Activated CD4-positive, CD25-positive, alpha-beta regulatory T cell treated with anti-CD3 and anti-CD28 coated beads, Interleukin-2, amount 50 U/mL, for 16 hours (primary cell): ENCODE measurements at regions not wholly inside any gene's neighbourhood (a gene's known extent, or its start where the extent isn't known, plus 50 kb on each side); places are given as distances from the start of the nearest gene placed in this dataset.
"Not testable (repeated sequence)": the region's sequence is repeated elsewhere in the genome, so short reads cannot be mapped to it uniquely, and the experiment has no call there.

ENCODE experiments used
- DNase-seq: peaks from one replicate; pipeline ENCODE4 v3.0.0-alpha.2; 2020; ENCODE audit warnings: low read depth, low spot score

- no peak for DNase-seq
Measured at GRCh38 chr5:174433098-174433497, 291.3 kb upstream of the MSX2 start.

- no peak for DNase-seq
Measured at GRCh38 chr5:174436750-174437149, 287.6 kb upstream of the MSX2 start.

DNA sequence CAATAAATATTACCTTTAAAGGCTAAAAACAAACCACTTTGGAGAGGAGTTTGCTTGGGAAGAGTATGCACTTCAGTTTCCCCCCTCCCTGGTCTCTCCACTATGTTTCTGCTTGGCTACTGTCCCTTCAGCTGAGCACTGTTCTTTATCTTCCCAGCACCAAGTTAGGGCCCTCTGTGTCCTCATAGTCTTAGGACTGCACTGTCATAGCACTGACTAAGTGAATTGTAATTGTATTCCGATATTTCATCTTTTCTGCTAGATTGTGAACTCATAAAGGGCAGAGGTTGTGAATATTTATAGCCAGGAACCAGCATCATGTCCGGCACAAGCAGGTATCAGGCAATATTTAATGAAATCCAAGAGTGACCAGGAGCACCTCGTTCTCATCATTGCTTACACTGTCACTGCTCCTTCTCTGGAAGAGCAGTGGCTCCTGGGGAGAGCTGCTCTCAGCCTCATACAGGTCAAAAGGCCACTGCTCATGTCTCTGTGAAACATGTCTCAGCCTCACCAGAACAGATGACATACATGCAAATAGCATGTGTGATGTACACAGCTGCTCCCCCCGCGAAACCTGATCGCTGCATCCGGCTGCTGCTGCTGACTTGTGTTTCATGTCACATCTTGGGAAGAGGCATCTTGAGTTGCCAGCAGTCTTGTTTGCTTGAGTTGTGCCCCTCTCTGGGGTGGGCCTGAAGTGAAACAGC, 279.7 kb upstream of the MSX2 start:
- no peak for DNase-seq

DNA sequence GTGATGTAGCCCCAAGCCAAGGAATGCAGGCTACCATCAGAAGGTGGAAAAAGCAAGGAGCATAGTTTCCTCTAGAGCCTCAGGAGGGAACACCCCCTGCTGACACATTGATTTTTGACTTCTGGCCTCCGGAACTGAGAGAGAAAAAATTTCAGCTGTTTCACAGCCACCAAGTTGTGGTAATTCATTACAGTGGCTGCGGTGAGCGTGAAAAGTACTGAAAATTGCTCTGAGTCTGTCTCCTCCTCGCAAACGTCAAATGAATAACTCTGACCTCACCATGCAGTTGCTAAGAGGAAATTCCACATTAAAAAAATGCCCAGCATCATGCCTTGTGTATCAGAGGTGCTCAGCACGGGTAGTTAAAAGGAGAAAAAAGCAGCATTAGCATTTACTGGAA, 277.9 kb upstream of the MSX2 start:
- no peak for DNase-seq

DNA sequence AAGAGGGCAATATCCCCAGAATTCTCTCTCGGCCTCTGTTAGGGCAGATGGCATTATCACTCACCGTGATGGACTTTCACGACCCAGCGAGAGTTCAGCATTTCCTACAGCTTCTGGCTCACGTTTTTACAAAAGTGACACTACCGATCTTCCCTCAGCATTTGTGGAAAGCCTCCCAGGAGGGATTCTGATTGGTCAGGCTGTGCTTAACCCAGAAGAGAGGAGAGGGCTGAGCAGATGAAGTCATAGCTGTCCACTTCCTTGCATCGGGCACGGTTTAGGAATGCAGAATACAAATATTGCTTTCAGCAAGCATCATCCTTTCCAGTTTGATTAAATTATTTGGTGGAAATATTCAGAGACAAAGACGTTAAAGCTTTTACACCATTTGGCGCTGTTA, 277.4 kb upstream of the MSX2 start:
- DNase-seq = no peak

DNA sequence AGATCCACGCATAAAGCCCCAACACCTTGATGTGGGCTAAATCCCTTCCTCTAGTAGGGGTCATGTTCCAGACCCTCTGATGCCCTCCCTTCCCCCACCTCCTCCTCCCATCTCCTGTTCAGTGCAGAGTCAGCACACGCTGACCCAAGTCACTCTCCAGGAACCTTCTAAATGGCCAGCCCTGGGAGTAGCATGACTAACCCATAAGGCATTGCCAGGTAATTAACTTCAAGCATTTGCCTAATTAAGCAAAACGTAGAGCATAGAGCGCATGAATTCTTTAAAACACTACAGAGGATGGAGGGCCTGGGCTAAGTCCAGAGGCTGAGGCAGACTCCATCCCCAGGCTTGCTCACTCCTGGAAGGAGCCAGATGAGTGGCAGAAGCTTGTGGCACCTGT, 276.3 kb upstream of the MSX2 start:
- no peak for DNase-seq

DNA sequence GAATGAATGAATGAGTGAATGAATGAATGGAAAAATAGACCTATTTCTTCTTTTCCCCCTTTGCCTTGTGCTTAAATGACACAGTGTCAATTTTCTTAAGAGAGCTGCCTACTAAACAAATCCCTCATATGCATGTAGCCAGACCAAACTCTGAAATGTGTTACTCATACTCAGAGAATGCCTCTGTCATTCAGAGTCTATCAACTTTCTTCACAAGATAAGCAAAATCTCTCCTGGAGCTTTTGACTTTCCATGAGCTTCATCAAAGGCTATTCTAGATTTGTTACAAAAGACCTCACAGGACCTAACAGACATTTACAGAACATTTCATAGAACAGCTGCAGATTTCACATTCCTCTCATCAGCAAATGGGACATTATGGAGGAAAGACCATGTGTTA, 275.7 kb upstream of the MSX2 start:
- no peak for DNase-seq

GRCh38 chr5:174453690-174454089, 270.7 kb upstream of the MSX2 start:
- no peak for DNase-seq

DNA sequence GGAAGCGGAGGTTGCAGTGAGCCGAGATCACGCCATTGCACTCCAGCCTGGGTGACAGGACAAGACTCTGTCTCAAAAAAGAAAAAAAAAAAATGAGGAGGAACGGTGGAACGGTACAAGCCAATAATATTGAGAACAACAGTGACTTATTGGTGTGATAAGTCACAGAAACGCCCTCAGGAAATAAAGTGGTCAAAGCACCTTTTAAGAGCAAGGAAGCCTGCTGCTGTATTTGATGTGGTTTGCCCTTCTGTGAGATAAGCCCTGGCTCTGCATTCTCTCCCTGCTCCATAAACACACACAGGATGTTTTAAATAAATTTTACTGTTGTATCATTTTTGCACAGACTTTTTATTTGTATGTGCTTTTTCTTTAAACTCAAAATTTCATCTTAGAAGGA, 269.9 kb upstream of the MSX2 start:
- no peak for DNase-seq

GRCh38 chr5:174454890-174455289, 269.5 kb upstream of the MSX2 start:
- DNase-seq = no peak

- DNase-seq = no peak
Measured at GRCh38 chr5:174455301-174455700, 269.1 kb upstream of the MSX2 start.

DNA sequence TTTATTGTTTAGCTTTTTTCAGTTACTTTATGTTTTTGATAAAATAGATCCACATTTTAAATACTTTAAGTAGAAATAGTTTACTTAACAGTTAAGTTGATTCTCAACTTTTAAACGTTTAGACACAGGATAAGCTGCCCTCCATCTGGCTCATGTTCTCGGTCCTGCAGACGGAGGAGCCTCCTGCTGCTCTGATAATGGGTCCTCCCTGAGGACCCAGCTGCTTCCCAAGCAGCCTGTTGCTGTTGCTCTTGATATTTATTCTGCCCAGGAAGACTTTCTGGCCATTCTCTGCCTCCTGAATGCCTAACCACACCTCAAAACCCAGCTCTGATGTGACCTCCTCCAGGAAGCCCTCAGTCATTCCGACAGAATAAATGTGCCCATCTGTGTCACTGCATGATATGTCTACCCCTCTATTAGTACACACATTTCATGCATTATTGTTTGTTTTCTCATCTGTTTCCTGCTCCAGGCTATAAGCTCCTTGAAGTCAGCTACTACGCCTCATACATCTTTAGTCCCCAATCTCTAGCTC, 267.2 kb upstream of the MSX2 start:
- no peak for DNase-seq

DNA sequence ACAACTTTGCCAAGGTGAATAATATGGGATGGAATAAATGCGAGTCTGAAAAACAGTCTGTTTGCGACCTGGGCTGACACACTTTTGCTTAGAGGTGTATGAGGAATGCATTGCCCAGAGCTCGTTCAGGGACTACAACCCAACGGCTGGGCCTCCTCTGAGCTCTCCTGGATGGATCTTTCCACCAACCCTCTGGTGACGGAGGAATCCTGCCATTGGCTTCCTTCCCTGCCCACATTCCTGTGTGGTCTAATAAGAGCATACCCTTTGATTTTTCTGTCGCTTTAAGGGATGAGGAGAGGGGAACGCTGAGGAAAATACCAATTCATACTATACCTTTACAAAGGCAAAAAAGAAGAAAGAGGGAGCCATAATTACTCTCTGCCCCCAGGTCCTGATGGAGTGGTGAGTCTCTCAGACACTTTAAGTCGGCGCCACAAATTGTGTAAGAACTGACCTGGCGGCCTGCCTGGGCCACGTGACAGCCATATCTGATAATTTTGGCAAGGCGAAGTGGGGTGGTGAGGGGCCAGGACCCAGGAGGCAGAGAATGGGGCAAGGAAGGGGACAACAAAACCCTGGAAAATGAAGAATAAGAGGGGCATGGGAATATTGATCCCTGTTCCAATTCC, 265.2 kb upstream of the MSX2 start:
- DNase-seq = no peak

GRCh38 chr5:174459832-174460448, 264.4 kb upstream of the MSX2 start:
- no peak for DNase-seq

DNA sequence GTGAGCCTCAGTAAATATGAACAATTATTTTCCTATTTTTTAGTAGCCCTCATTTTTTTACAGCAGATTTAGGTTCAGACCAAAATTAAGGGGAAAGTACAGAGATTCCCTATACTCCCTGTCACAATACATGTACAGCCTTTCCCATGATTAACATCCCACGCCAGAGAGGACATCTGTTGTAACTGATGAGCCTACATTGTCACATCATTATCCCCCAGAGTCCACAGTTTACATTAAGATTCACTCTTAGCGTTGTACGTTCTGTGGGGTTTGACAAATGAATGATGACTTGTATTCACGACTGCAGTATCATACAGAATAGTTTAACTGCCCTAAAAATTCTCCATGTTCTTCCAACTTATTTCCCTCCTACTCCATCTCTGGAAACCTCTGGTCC, 262.3 kb upstream of the MSX2 start:
- DNase-seq = no peak

DNA sequence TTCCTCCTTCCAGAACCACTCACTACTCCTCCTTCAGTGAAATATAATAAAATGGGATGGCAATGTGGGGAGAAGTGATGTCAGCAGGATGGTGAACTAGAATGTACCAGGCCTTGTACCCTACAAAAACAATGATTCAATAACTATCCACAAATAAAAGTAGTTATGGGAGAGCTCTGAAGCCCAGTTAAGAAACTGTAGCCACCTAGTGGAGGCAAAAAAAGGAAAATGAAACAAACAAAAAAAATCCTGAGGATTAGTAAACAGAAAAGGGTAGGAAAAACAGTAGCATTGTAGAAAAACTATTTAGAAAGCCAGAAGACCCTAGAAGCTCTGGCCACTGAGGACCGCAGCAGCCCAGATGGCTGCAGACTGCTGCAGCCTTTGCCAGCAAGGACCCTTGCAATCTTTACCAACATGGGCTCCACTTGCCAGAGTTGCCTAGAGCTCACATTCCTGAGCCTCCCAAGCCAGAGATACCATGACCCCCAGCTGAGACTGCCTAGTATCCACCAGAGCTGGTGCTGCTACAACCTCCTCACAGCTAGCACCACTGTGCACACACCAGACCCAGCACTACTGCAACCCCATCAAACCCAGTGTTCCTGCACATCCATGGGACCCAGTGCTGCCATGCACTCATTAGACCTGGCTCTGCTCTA, 259.7 kb upstream of the MSX2 start:
- no peak for DNase-seq

- DNase-seq = not testable (repeated sequence)
Measured at GRCh38 chr5:174471528-174471927, 252.9 kb upstream of the MSX2 start.

DNA sequence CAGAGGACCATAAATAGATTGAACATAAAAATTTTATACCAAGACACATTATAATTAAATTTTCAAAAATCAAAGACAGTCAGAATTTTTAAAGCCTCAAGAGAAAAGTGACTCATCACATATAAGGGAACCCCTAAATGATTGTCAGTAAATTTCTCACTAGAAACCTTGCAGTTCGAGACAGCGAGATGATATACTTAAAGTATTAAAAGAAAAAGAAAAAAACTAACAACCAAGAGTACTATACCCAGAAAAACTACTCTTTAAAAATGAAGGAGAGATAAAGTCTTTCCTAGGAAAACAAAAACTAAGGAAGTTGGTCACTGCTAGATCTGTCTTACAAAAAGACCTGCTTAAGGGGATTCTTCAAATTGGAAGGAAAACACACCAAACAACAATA, 251.4 kb upstream of the MSX2 start:
- no peak for DNase-seq

GRCh38 chr5:174476001-174476400, 248.4 kb upstream of the MSX2 start:
- DNase-seq = not testable (repeated sequence)

- DNase-seq = no peak
Measured at GRCh38 chr5:174479325-174479724, 245.1 kb upstream of the MSX2 start.

DNA sequence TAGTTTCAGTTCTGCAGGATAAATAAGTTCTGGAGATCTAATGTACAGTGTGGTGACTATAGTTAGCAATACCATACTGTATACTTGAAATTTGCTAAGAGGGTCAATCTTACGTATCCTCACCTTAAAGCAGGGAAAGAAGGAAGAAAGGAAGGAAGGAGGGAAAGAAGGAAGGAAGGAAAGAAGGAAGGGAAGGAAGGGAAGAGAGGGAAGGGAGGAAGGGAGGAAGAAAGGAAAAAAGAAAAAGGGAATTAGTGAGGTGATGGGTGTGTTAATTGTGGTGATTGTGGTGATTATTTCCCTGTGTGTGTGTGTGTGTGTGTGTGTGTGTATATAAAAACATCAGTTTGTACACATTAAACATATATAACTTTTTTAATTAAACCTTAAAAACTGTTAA, 242.6 kb upstream of the MSX2 start:
- no peak for DNase-seq

GRCh38 chr5:174482607-174483024, 241.8 kb upstream of the MSX2 start:
- no peak for DNase-seq
